CD4-positive, alpha-beta T cell treated with Interleukin-17A for 4 hours (primary cell): ENCODE measurements at regions not wholly inside any gene's neighbourhood (a gene's known extent, or its start where the extent isn't known, plus 50 kb on each side); places are given as distances from the start of the nearest gene placed in this dataset.
"Not testable (repeated sequence)": the region's sequence is repeated elsewhere in the genome, so short reads cannot be mapped to it uniquely, and the experiment has no call there.

ENCODE experiments used
- DNase-seq: peaks from one replicate; pipeline ENCODE4 v3.0.0-alpha.2; 2020; ENCODE audit warnings: mixed read lengths

DNA sequence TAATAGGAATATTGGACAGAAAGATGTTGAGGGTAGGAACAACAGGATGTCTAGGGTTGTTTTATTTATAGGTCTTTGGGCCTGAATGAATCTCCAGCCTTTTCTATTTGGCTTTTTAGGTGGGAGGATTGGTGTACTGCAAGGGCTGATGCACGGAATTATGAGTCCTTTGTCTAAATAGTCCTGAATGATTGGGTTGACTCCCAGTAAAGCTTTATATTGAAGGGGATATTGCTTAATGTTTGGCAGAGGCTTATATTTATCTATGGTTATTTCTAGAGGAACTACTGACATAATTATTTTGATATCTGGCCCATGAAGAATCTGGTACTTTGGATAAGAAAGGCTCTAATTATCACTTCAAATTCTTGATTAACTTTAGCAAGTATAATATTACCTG is 253.6 kb upstream of the AVPR1A start:
- no peak for DNase-seq

DNA sequence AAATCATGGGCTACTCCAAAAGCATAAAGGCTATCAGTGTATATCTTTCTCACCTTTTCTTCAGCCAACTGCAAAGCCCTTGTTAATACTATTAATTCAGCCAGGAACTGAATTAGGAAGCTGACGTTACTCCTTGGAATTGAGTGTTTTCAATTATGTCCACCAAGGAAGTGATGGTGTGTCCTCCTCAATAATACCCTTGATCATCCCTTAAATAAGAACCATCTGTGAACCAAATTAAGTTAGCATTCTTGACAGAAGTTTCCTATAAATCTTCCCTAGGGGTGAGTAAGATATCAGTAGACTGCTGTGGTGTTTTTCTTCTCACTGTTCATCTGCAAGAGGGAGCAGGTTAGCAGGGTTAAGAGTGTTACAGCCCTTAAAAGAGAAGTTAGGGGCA is 252.3 kb upstream of the AVPR1A start:
- DNase-seq = no peak

DNA sequence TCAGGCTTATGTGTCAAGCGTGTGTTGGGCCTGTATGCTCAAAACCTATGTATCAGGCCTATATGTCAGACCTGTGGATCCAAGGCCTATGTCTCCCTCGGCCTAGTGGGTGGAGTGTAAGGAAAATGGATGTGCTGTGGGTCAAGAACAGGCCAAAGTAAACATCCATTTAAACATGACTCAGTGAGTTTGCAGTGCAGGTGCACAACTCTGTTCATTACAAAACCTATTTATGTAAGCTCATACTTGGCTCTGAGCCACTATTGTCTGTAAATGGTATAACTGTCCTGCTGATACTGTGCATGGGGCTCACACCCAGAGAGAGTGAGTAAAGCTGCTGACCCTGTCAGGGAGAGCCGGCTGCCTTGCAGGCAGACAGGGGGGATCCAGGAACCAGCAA is 249.7 kb upstream of the AVPR1A start:
- no peak for DNase-seq

DNA sequence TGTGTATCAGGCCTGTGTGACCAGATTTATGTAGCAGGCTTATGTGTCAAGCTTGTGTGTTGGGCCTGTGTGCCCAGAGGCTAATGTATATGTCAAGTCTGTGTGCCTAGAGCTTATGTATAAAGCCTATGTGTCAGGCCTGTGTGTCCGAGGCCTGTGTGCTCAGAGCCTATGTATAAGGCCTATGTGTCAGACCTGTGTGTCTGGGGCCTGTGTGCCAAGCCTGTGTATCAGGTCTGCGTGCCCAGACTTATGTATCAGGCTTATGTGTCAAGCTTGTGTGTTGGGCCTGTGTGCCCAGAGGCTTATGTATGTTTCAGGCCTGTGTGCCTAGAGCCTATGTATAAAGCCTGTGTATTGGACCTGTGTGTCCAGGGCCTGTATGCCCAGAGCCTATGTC is 249.3 kb upstream of the AVPR1A start:
- no peak for DNase-seq

DNA sequence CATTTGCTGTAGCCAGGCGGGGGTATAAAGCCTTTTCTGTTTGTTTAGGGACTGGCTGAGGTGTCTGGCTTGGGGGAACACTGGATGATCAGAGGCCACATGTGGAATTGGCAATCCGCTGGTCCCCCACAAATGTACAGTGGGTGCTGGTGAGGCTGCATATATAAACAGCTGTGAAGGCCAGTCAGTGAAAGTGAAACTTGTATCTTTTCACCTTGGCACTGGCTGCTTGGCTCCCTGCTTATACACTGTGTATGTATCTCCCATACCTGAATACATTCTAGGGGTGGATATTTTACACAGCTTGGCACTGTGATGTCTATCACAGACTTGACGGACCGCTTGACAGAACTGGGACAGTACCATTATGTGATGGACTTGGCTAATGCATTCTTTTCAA is 246.8 kb upstream of the AVPR1A start:
- DNase-seq = no peak

DNA sequence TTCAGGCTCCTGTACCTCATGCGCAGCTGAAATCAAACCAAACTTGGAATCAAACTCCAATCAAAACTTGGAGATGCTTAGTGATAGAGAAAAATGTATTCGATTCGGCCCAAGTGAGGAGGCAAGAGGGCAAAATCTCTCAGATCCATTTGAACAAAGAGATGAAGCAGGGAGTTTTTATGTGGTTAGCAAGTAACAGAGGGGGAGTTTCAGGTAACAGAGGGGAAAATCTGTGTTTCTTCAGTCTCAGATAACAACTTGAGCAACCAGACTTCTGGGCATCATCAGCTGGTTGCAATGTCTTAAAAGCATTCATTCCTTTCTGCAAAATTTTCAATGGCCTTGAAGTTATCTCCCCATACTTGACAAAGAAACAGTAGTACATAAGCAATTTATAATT is 245.1 kb upstream of the AVPR1A start:
- no peak for DNase-seq

DNA sequence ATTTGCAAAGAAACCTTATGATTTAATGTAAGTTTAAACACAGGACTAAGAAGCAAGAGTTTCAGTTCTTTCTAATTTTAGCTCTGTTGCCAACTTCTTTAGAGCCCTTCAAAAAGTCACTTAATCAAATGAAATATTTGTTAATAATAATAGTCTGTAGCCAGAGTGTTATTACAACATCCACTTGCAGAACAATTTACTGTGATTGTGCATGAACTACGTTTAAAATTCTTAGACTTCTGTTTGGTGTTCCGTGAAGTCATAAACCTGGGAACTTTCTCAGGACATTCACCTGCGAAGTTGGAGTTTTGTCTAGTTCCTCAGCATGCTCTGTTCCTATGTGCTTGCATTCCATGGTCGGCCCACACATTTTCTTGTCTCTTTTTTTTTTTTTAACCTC is 244.0 kb upstream of the AVPR1A start:
- DNase-seq = no peak

DNA sequence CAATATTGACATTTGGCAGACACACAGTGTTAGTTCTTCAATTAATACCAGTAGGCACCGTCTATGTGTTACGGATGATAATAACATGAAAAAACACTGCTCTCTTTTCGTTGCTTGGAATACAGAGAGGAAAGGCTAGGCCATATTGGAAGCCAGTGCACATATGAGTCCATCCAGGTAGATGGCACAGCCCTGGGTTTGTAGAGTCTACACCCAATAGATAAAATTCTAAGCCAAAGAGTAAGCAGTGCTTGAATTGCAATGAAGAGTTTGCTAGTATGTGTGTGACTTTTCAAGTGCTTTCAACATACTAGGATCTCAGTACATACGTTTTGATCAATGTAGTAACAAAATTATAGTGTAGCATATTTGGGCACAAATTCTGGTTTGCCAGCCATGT is 243.3 kb upstream of the AVPR1A start:
- no peak for DNase-seq

DNA sequence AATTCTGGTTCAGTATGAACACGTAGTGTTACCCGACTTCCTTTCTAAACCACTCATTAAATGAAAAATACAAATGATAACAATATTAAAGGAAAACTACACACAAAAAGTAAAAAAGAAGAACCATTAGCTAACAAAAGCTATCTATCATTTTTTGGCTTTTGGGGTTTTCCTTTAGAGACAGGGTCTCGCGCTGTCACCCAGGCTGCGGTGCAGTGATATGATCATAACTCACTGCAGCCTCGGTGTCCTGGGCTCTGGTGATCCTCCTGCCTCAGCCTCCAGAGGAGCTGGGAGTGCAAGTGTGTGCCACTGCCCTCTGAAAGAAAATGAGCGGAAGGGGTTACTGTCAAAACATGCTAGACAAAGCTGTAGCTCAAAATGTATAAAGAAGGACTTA is 238.2 kb upstream of the AVPR1A start:
- DNase-seq = no peak

DNA sequence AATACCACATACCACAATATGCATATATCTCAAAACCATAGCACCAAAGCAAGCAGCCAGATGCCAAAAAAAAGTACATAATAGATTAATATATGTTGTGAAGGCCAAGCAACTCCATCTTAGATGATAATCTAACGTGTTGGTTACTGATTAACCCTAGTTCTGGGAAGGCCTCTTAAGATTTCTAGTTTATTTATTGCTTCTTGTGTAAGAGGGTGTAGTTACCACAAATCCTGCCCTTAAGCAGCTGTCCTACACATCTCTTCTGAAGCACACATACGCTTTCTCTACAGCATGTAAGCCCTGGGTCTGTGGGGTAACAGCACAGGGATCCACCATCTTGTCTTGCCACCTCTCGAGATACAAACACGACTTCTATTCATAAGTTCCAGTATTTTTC is 236.8 kb upstream of the AVPR1A start:
- DNase-seq = no peak

DNA sequence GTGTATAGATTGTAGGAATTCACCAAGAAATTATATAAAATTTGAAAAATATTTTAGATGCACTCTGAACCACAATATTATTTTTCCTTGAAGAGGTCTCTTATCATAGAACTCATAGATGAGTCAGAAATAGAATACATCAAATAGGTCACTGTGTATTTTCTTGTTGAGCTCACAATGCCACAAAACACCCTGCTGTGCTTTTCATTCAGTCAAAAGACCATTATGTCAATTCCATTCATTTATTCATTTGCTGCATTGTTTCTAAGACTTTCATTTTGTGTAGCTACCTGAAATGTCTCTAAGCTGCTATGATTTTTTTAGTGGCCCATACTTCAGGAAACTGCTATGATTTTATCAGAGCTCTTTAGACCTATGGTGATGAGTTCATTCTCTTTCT is 231.9 kb upstream of the AVPR1A start:
- no peak for DNase-seq

DNA sequence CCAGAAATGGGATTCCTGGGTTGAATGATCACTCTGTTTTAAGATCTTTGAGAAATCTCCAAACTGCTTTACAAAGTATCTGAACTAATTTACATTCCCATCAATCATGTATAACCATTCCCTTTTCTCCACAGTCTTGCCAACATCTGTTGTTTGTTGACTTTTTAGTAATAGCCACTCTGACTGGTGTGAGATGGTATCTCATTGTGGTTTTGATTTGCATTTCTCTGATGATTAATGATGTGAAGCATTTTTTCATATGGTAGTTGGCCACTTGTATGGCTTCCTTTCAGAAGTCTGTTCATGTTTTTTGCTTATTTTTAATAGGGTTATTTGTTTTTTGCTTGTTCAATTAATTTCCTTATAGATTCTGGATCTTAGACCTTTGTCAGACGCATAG is 211.8 kb upstream of the AVPR1A start:
- DNase-seq = no peak

DNA sequence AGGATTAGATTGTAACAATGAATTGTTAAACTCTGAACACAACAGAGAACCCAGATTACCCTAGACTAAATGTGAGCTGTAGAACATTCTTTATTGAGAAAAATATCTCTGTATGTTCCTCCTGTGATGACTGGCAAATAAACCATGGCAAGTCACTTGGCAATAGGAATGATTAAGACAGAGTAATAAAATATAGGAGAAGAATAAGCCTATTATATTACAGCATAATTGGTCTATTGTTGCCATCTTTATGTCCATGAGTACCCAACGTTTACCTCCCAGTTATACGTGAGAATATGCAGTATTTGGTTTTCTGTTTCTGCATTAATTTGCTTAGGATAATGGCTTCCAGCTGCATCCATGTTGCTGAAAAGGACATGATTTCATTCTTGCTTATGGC is 211.2 kb upstream of the AVPR1A start:
- no peak for DNase-seq

DNA sequence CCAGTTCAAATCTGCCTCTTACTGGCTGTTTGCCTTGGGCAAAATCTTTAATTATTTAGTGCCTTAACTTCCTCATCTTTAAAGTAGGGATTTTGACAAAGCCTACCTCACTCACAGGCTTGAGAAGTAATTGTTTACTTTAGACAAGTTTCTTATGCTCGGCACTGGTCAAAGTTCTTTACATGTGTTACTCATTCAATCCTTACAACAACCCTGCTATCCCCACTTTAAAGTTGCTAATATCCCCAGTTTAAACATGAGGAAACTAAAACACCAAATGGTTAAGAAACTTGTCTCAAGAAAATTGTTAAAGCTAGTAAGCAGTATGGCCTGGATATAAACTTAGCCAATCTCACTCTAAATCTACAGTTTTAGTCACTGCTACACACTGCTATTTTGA is 204.0 kb upstream of the AVPR1A start:
- no peak for DNase-seq

DNA sequence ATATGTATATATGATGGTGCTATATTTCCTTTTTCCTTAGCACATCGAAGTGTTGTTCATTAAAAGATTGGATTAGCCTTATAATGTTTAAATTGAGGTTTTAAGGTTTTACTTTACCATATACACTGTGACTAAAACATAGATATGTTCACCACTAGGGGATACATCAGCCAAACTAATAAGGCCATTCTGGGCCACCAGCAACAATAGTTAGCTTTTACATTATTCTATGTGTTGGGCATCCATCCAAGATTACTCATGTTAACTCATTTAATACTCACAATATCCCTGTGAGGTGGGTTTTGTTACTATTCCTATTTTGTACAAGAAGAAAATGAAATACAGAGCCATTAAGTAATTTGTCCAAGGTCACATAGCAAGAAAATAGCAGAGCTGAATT is 202.6 kb upstream of the AVPR1A start:
- no peak for DNase-seq

DNA sequence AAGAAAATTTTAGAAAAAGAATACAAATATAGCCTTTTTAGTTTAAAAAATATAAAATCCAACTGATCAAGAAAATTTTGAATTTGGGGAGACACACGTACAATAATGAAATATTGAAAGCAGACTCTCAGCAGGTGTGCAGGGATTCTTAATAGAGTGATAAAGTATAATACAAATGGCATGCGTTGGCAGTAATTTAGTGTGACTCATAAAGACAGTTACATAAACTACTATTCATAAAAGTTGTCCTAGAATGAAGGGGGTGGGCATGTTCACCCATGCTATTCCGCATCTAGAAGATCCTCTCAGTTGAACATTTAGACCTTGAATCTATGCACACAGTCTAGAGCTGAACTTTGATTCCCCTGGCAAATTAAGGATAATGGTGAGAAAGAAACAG is 200.4 kb upstream of the AVPR1A start:
- DNase-seq = no peak

DNA sequence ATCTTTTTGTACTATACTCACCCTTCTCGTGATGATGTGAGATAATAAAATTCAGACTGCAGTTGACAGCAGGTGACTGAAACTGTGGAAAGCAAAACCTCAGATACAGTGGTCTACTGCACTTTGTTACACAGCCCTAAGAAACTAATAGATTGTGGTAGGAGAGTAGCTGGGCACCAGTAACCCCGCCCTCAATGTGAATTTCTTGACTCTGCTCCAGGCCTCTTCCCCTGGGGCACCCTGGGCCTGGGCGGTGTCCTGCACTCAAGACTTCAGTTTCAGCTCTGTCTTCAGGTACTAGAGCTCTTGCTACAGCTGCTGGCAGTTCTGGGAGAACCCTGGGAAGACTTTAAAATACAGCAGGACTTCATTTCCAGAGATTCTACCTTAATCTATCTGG is 197.6 kb upstream of the AVPR1A start:
- no peak for DNase-seq

DNA sequence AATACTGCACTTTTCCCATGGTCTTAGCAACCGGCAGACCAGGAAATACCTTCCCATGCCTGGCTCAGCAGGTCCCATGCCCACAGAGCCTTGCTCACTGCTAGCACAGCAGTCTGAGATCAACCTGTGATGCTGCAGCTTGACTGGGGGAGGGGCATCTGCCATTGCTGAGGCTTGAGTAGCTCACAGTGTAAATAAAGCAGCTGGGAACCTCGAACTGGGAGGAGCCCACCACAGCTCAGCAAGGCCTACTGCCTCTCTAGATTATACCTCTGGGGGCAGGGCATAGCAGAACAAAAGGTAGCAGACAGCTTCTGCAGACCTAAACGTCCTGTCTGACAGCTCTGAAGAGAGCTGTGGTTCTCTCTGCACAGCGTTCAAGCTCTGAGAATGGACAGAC is 186.2 kb upstream of the AVPR1A start:
- DNase-seq = not testable (repeated sequence)

DNA sequence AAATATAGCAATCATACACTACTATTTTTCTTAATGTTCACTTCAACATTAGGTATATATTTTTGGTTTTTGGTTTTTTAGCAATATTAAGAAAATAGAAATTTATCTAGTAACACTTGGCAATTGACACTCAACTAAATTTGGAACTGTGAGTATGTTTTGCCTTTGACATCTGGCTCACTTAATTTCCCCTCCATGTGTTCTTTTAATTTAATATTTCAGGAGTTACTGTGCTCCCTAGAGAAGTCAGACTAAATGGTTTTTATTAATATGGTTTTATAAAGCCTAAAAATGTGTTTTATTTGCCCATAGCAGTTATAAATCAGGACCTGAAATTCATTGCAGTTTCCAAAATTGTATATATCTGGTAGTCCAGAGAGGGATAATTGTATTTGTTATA is 175.3 kb upstream of the AVPR1A start:
- no peak for DNase-seq

DNA sequence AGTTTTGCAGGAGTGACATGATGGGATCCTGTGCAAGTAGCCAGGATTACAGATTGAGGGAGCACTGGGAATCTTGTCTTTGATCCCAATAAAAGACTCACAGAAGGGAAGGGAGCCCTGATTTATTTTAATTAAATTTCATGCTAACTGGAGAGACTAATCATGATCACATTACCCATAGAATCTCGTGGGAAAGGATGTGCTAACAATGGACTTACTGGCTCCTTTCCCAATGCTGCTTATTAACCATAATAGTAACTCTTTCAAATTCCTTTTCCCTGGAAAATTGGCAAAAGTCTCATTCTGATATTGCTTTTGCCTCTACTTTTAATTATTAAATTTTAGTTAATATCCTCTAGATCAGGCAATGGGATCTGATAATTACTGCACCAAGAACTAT is 174.8 kb upstream of the AVPR1A start:
- DNase-seq = no peak

DNA sequence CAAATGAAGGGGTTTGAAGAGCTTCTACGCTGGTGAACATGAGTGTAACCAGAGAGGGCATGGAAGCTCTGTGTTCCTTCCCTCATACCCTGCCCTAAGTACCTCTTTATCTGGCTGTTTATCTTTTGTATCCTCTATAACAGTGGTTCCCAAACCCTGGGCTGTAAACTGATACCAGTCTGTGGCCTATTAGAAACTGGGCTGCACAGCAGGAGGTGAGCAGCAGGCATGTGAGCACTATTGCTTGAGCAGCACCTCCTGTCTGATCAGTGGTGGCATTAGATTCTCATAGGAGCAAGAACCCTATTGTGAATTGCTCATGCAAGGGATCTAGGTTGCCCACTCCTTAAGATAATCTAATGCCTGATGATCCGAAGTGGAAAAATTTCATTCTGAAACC is 172.9 kb upstream of the AVPR1A start:
- no peak for DNase-seq

DNA sequence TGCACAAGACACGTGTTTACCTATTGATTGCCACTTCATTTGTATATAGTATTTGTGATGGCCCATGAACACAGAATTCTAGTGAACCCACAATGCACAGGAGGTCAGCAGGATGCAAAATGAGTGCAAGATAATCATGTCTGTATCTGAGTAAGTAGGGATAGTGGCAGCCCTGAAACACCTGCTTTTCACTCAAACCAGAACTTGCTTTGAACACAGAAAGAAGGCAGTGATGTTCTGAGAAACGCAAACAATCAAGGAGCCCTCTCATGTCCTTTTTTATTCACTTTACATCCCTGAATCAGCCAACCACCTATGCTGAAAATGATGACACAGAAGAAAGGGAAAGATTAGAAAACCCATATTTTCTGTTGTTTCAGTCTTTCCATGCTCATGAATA is 170.4 kb upstream of the AVPR1A start:
- DNase-seq = no peak

DNA sequence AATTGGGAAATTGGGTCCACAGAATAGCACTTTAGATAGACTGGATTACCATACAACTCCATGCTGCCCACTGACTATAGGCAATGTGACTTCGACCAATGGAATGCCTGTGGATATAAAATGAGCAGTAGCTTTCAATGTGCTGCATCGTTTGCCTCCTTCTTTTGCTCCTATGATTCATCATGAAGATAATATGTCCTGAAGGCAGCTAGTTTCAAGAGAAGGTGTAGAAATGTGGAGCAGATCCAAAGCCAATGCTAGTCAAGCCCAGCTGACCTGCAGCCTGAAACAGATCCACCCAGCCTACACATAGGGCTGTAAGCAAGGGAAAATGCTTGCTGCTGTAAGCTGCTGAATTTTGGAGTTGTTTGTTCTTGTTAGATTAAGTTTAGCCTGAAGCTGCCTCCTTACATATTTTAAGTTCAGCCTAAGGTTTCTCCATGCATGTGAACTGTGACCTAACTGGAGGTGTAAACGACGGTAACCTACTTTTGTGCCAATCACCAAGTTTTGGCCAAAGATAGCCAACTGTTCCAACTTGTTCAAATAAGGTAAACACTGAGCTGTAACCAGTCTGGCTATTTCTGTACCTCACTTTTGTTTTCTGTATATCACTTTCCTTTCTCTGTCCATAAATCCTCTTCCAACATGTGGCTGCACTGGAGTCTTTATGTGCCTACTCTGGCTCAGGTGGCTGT is 169.1 kb upstream of the AVPR1A start:
- no peak for DNase-seq

DNA sequence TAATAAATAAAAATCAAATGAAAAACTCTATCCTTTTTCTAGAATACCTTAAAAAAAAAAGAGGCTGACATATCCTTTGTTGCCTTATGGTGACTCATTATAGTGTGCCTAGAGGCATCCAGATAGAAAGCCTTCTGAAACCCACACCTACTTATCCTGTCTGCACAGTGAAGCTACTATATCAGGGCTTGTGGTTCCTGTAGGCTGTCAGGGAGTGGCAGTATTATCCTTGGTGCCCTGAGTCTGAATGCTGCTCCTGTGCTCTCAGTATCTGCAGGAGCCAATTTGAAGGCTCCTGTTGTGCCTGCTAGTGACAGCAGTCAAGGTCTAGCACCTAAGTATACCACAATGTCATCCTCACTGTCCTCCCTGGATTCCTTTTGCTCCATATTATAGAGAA is 168.4 kb upstream of the AVPR1A start:
- no peak for DNase-seq

DNA sequence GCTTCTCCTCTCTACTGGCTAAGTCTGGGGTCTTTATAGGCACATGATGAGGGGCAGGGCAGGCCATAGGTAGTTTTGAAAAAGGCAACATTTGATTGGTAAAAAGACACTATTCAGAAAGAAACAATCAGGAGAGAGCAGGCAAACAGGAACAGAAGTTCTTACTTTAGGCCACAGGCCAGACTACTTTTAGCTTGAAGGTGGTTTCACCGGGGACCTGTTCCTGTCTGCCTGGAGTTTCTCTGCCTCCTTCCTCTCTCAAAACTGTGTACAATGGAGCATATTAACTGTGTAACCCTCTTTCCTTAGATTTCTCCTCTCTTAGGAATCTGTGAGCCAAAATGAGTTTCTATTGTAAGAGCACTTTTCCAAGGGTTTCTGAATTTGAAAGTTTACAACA is 167.9 kb upstream of the AVPR1A start:
- no peak for DNase-seq

DNA sequence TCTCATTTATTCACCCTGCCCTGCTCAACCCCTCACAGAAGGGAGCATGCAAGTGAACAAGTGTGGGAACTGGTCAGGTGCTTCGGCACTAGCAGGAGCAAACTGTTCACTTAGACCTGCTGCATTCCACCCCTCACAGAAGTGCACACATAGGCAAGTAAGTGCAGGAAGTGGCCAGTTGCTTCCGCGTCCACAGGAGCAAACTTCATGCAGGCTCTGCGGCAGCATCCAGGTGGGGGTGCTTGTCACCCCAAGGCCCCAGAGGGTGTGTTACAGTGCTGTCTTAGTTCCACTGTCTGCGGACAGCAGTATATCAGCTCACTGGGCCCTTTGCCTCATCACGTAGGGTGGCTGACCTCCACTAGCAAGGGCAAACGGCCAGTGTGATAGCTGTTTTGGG is 167.3 kb upstream of the AVPR1A start:
- DNase-seq = no peak
